OCI-LY1 (cell line): ENCODE measurements at regions not wholly inside any gene's neighbourhood (a gene's known extent, or its start where the extent isn't known, plus 50 kb on each side); places are given as distances from the start of the nearest gene placed in this dataset.

ENCODE experiments used
- H2AFZ ChIP-seq: fragments of 200-600 bp; sonication (generic), shearing (Covaris generic); 2 replicates; pipeline ENCODE4 v1.6.0; 2014; ENCODE audit warnings: antibody characterized with exemption, mild to moderate bottlenecking, low read length
- H3F3A ChIP-seq: fragments of 200-600 bp; sonication (generic), shearing (Covaris generic); 2 replicates; pipeline ENCODE4 v1.6.0; 2014; ENCODE audit warnings: mild to moderate bottlenecking, antibody characterized with exemption, low read length, moderate library complexity; ENCODE audit not compliant: insufficient read depth
- H3K27ac ChIP-seq: fragments of 200-600 bp; sonication (generic); 2 replicates; pipeline ENCODE4 v1.5.1; 2014; ENCODE audit warnings: low read length, mixed run types, mild to moderate bottlenecking, low read depth; ENCODE audit not compliant: poor library complexity, severe bottlenecking
- H3K27me3 ChIP-seq: fragments of 200-600 bp; sonication (generic); 2 replicates; pipeline ENCODE4 v1.6.0; 2014; ENCODE audit warnings: antibody characterized with exemption, mild to moderate bottlenecking, low read length, moderate library complexity; ENCODE audit not compliant: insufficient read depth
- H3K36me3 ChIP-seq: fragments of 200-600 bp; sonication (generic); 2 replicates; pipeline ENCODE4 v1.6.1; 2014; ENCODE audit warnings: mild to moderate bottlenecking, antibody characterized with exemption, low read length, moderate library complexity, mixed read lengths; ENCODE audit not compliant: insufficient read depth
- H3K4me1 ChIP-seq: fragments of 200-600 bp; sonication (generic); 2 replicates; pipeline ENCODE4 v1.5.1; 2014; ENCODE audit warnings: mild to moderate bottlenecking, low read length, moderate library complexity; ENCODE audit not compliant: insufficient read depth, severe bottlenecking
- H3K4me2 ChIP-seq: fragments of 200-600 bp; sonication (generic), shearing (Covaris generic); 2 replicates; pipeline ENCODE4 v1.6.1; 2014; ENCODE audit warnings: low read length
- H3K4me3 ChIP-seq: fragments of 200-600 bp; sonication (generic); 2 replicates; pipeline ENCODE4 v1.5.1; 2014; ENCODE audit warnings: low read length, low read depth, mild to moderate bottlenecking, mixed read lengths; ENCODE audit not compliant: poor library complexity, severe bottlenecking
- H3K79me2 ChIP-seq: fragments of 200-600 bp; shearing (Covaris generic); 2 replicates; pipeline ENCODE4 v1.6.1; 2016; ENCODE audit warnings: mixed run types, low read length, mixed read lengths; ENCODE audit not compliant: insufficient read depth
- H3K9ac ChIP-seq: fragments of 200-600 bp; sonication (generic), shearing (Covaris generic); 2 replicates; pipeline ENCODE4 v1.6.1; 2014; ENCODE audit warnings: mild to moderate bottlenecking, low read length, mixed read lengths
- H3K9me2 ChIP-seq: fragments of 200-600 bp; sonication (generic), shearing (Covaris generic); 2 replicates; pipeline ENCODE4 v1.6.1; 2014; ENCODE audit warnings: low read depth, mild to moderate bottlenecking, low read length, mixed read lengths
- H3K9me3 ChIP-seq: fragments of 200-600 bp; shearing (Covaris generic); 2 replicates; pipeline ENCODE4 v1.6.1; 2014; ENCODE audit warnings: low read length, mixed read lengths
- H4K20me1 ChIP-seq: fragments of 200-600 bp; sonication (generic), shearing (Covaris generic); 2 replicates; pipeline ENCODE4 v1.6.0; 2016; ENCODE audit warnings: mild to moderate bottlenecking, low read length; ENCODE audit not compliant: insufficient read depth
- CTCF ChIP-seq: fragments of 200-600 bp; sonication (generic), shearing (Covaris generic); IDR thresholded peaks from 2 replicates; pipeline ENCODE4 v1.5.1; 2017; ENCODE audit warnings: mild to moderate bottlenecking, antibody characterized with exemption, low read length, moderate library complexity, mixed read lengths
- EZH2 ChIP-seq: fragments of 200-600 bp; sonication (generic), shearing (Covaris generic); IDR thresholded peaks from 2 replicates; pipeline ENCODE4 v1.8.0; 2017; ENCODE audit warnings: borderline replicate concordance, mixed run types, mild to moderate bottlenecking, antibody characterized with exemption, low read length, moderate library complexity, mixed read lengths

GRCh38 chr4:163773940-163774339 lies 279.4 kb downstream of the TMA16 start:
- Histone ChIP-seq H4K20me1 (no peaks in the 10 kb centered on the region), H3K9me2 (no peaks in the 10 kb centered on the region), H3K79me2 (no peaks in the 10 kb centered on the region), H3K9me3 (no peaks in the 10 kb centered on the region), H3K4me3 (no peak overlapping the region), H3F3A (no peaks in the 10 kb centered on the region), H3K36me3 (no peaks in the 10 kb centered on the region), H3K9ac (no peak overlapping the region), H3K4me2 (no peak overlapping the region), H2AFZ (no peak overlapping the region), H3K4me1 (no peaks in the 10 kb centered on the region), H3K27ac (no peak overlapping the region), H3K27me3 (no peaks in the 10 kb centered on the region)
- TF ChIP-seq CTCF (no peak), EZH2 (no peak)

GRCh38 chr4:163776957-163777356 lies 282.5 kb downstream of the TMA16 start:
- Histone ChIP-seq H3K4me1 (no peaks in the 10 kb centered on the region), H3K79me2 (no peaks in the 10 kb centered on the region), H3K9ac (no peak overlapping the region), H3K4me3 (no peak overlapping the region), H3K27me3 (no peaks in the 10 kb centered on the region), H4K20me1 (no peaks in the 10 kb centered on the region), H3K4me2 (no peak overlapping the region), H3F3A (no peaks in the 10 kb centered on the region), H3K9me2 (no peaks in the 10 kb centered on the region), H2AFZ (no peak overlapping the region), H3K36me3 (no peaks in the 10 kb centered on the region), H3K27ac (no peak overlapping the region), H3K9me3 (no peaks in the 10 kb centered on the region)
- TF ChIP-seq CTCF = no peak
- TF ChIP-seq EZH2 = no peak

GRCh38 chr4:163781726-163782125 lies 287.2 kb downstream of the TMA16 start:
- TF ChIP-seq CTCF (no peak), EZH2 (no peak)
- H3F3A ChIP-seq = no peaks in the 10 kb centered on the region
- H3K79me2 ChIP-seq = no peaks in the 10 kb centered on the region
- no peak overlapping the region for H3K4me3 ChIP-seq
- no peak overlapping the region for H3K9ac ChIP-seq
- no peaks in the 10 kb centered on the region for H3K4me1 ChIP-seq
- H3K27me3 ChIP-seq = no peaks in the 10 kb centered on the region
- H2AFZ ChIP-seq = no peak overlapping the region
- H3K27ac ChIP-seq = no peak overlapping the region
- no peaks in the 10 kb centered on the region for H4K20me1 ChIP-seq
- no peaks in the 10 kb centered on the region for H3K36me3 ChIP-seq
- no peaks in the 10 kb centered on the region for H3K9me3 ChIP-seq
- H3K9me2 ChIP-seq = no peaks in the 10 kb centered on the region
- no peak overlapping the region for H3K4me2 ChIP-seq
